Ovary (tissue), 7 donors: ENCODE measurements at regions not wholly inside any gene's neighbourhood (a gene's known extent, or its start where the extent isn't known, plus 50 kb on each side); places are given as distances from the start of the nearest gene placed in this dataset.

Experiments
- DNase-seq, 5 donors: peaks; one replicate each; pipeline ENCODE4 v3.0.0-alpha.2; 2019 to 2020
- H3K27ac ChIP-seq, 2 donors: fragments of 200-600 bp; one replicate each; pipeline versions ENCODE4 v1.5.1 to v1.8.0; 2019 to 2022
- H3K27me3 ChIP-seq: fragments of 200-600 bp; one replicate; pipeline ENCODE4 v1.8.0; 2022
- H3K36me3 ChIP-seq: fragments of 200-600 bp; sonication (generic); one replicate; pipeline ENCODE4 v1.5.1; 2019
- H3K4me1 ChIP-seq: one replicate; pipeline ENCODE4 v1.8.1; 2013; ENCODE audit warnings: mild to moderate bottlenecking, moderate library complexity; ENCODE audit not compliant: insufficient read depth
- H3K4me3 ChIP-seq: fragments of 200-600 bp; sonication (generic); one replicate; pipeline ENCODE4 v1.5.1; 2017
- H3K9me3 ChIP-seq, 2 donors: fragments of 200-600 bp in 1 of 2; sonication (generic) in 1 of 2; one replicate each; pipeline versions ENCODE4 v1.5.1 to v1.8.1; 2013 to 2019; ENCODE audit warnings: mild to moderate bottlenecking in 1 of 2, moderate library complexity in 1 of 2
- EP300 ChIP-seq: sonication (generic); formaldehyde crosslinking; IDR thresholded peaks from one replicate; pipeline ENCODE4 v1.6.1; 2017; ENCODE audit warnings: antibody characterized with exemption
- POLR2A ChIP-seq: fragments of 450-650 bp; IDR thresholded peaks from one replicate; pipeline ENCODE4 v1.6.1; 2017; ENCODE audit warnings: antibody characterized with exemption, mild to moderate bottlenecking, moderate library complexity
- WGBS, 3 donors: extraction: QIAGEN DNeasy Blood & Tissue Kit in 1 of 3; methylation state at CpG; one replicate each; pipeline versions ENCODE4 v1.1.5 to v1.1.7; 2013 to 2017; 5-methylcytosine and 5-hydroxymethylcytosine counted together
- intact Hi-C, 4 donors: fragments of 100-400 bp; cut with DNase I; formaldehyde crosslinking; loops; one replicate each; pipeline versions ENCODE4 v1.11.0 to v1.15.1; 2022 to 2023
- TF ChIP-seq, protein P1 (sequence below), 3 donors: fragments of 450-650 bp in 2 of 3; fragments of 200-600 bp in 1 of 3; IDR thresholded peaks; one replicate each; pipeline versions ENCODE4 v1.5.1 to v1.8.0; 2016 to 2022; ENCODE audit warnings: antibody characterized with exemption in 3 of 3, mild to moderate bottlenecking in 1 of 3
- donor health status: DM: no; HTN: no; CAD: no; lungs with moderate emphysema.
- donor health status: DM: no; HTN: no; CAD: no.
- donor health status: Bipolar disorder and iron deficiency.
- donor health status: DM: no; HTN: no; CAD: no.
- donor health status: DM: yes; HTN: yes; CAD: no.

DNA sequence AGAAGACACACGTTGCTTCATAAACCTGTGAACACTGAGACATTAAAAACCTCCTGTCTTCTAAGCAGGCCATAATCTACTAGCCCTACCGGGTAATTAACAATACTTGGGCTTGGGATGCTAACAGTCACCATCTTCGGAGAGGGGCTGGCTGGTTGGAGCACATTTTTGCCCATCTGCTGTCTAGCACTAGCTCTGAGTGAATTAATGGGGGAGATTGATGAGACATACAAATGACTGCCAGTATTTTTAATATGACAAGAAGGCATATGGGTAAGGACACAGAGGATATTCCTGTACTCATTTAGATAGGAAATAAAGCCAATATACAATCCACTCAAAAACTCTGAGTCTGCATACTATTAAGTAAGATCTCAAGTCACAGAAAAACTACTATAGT is 651.6 kb upstream of the SOX11 start:
- Histone ChIP-seq H3K36me3 (no peaks in the 10 kb centered on the region), H3K4me1 (no peaks in the 10 kb centered on the region), H3K27ac (no peak overlapping the region), H3K4me3 (no peak overlapping the region), H3K9me3 (no peaks in the 10 kb centered on the region), H3K27me3 (no peaks in the 10 kb centered on the region)
- 79 to 85% (median 82%) methylated on average over 3 of the region's 3 CpGs for WGBS, 3 donors
- TF ChIP-seq, protein P1, sequence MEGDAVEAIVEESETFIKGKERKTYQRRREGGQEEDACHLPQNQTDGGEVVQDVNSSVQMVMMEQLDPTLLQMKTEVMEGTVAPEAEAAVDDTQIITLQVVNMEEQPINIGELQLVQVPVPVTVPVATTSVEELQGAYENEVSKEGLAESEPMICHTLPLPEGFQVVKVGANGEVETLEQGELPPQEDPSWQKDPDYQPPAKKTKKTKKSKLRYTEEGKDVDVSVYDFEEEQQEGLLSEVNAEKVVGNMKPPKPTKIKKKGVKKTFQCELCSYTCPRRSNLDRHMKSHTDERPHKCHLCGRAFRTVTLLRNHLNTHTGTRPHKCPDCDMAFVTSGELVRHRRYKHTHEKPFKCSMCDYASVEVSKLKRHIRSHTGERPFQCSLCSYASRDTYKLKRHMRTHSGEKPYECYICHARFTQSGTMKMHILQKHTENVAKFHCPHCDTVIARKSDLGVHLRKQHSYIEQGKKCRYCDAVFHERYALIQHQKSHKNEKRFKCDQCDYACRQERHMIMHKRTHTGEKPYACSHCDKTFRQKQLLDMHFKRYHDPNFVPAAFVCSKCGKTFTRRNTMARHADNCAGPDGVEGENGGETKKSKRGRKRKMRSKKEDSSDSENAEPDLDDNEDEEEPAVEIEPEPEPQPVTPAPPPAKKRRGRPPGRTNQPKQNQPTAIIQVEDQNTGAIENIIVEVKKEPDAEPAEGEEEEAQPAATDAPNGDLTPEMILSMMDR (IDR thresholded peaks at IDR 0.05) = no peak
- TF ChIP-seq POLR2A (no peak), EP300 (no peak)
- DNase-seq = no peak
- intact Hi-C loops = no loop called here

DNA sequence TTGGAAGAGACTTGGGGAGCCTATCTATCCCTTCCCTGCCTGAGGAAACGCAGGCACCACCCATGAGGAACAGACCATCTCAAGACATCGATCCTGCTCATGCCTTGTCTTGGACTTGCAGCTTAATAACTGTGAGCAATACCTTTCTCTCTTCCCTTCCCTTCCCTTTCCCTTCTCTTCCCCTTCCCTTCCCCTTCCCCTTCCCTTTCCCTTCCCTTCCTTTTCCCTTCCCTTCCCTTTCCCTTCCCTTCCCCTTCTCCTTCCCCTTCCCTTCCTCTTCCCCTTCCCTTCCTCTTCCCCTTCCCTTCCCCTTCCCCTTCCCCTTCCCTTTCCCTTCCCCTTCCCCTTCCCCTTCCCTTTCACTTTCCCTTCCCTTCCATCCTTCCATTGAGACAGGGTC is 650.7 kb upstream of the SOX11 start:
- H3K27ac ChIP-seq = no peak overlapping the region
- no peaks in the 10 kb centered on the region for H3K27me3 ChIP-seq
- 83 to 94% (median 89%) methylated on average over 2 of the region's 2 CpGs for WGBS, 3 donors
- H3K9me3 ChIP-seq = no peaks in the 10 kb centered on the region
- DNase-seq = no peak
- no peak overlapping the region for H3K4me3 ChIP-seq
- no peaks in the 10 kb centered on the region for H3K4me1 ChIP-seq
- intact Hi-C loops = no loop called here
- TF ChIP-seq EP300 = no peak
- TF ChIP-seq, protein P1 (IDR thresholded peaks at IDR 0.05) = no peak
- no peaks in the 10 kb centered on the region for H3K36me3 ChIP-seq

- no peak for TF ChIP-seq EP300
- TF ChIP-seq, protein P1 (IDR thresholded peaks at IDR 0.05) = no peak
- TF ChIP-seq POLR2A = no peak
- no peaks in the 10 kb centered on the region for H3K9me3 ChIP-seq
- no peak for DNase-seq
- H3K27ac ChIP-seq = no peak overlapping the region
- H3K4me3 ChIP-seq = no peak overlapping the region
- no peaks in the 10 kb centered on the region for H3K27me3 ChIP-seq
- intact Hi-C loops = no loop called here
- H3K4me1 ChIP-seq = no peaks in the 10 kb centered on the region
- no peaks in the 10 kb centered on the region for H3K36me3 ChIP-seq
- 82 to 92% (median 88%) methylated on average over 4 of the region's 4 CpGs for WGBS, 3 donors
Measured at GRCh38 chr2:5042666-5043440, 649.3 kb upstream of the SOX11 start.

- no peak for DNase-seq
- Histone ChIP-seq H3K4me1 (no peaks in the 10 kb centered on the region), H3K36me3 (no peaks in the 10 kb centered on the region), H3K27ac (no peak overlapping the region), H3K4me3 (no peak overlapping the region), H3K27me3 (no peaks in the 10 kb centered on the region), H3K9me3 (no peaks in the 10 kb centered on the region)
- TF ChIP-seq EP300 (no peak), POLR2A (no peak)
- TF ChIP-seq, protein P1 (IDR thresholded peaks at IDR 0.05) = no peak
- intact Hi-C loops = no loop called here
- WGBS, 3 donors = 65 to 84% (median 66%) methylated on average over 2 of the region's 2 CpGs
Measured at GRCh38 chr2:5051300-5051699, 640.9 kb upstream of the SOX11 start.
